LHCN-M2 (cell line): ENCODE measurements at regions not wholly inside any gene's neighbourhood (a gene's known extent, or its start where the extent isn't known, plus 50 kb on each side); places are given as distances from the start of the nearest gene placed in this dataset.
"Not testable (repeated sequence)": the region's sequence is repeated elsewhere in the genome, so short reads cannot be mapped to it uniquely, and the experiment has no call there.

Experiments
- DNase-seq: peaks from one replicate; pipeline ENCODE4 v3.0.0-alpha.2; 2012; ENCODE audit warnings: low read depth

- peak; percentile 44 for DNase-seq
Observed at GRCh38 chr5:32842813-32843530, 131.9 kb downstream of the NPR3 start.

- no peak for DNase-seq
Observed at GRCh38 chr5:32843531-32843895, 132.4 kb downstream of the NPR3 start.

- no peak for DNase-seq
Observed at GRCh38 chr5:32845171-32845570, 134.1 kb downstream of the NPR3 start.

- no peak for DNase-seq
Observed at GRCh38 chr5:32848120-32848519, 137.0 kb downstream of the NPR3 start.

- no peak for DNase-seq
Observed at GRCh38 chr5:32848681-32849080, 137.6 kb downstream of the NPR3 start.

- DNase-seq = no peak
Observed at GRCh38 chr5:32850817-32851496, 139.8 kb downstream of the NPR3 start.

- no peak for DNase-seq
Observed at GRCh38 chr5:32851559-32852173, 140.5 kb downstream of the NPR3 start.

- DNase-seq = peak; percentile 97
Observed at GRCh38 chr5:32852535-32852934, 141.4 kb downstream of the NPR3 start.

- DNase-seq = peak; percentile 23
Observed at GRCh38 chr5:32852976-32853375, 141.9 kb downstream of the NPR3 start.

GRCh38 chr5:32854473-32854872, 143.4 kb downstream of the NPR3 start:
- DNase-seq = no peak

GRCh38 chr5:32859211-32859641, 148.1 kb downstream of the NPR3 start:
- peak; percentile 77 for DNase-seq

- no peak for DNase-seq
Observed at GRCh38 chr5:32865475-32865874, 154.4 kb downstream of the NPR3 start.

- no peak for DNase-seq
Observed at GRCh38 chr5:32866138-32866537, 155.0 kb downstream of the NPR3 start.

GRCh38 chr5:32869216-32869615, 158.1 kb downstream of the NPR3 start:
- DNase-seq = peak; percentile 39

- no peak for DNase-seq
Observed at GRCh38 chr5:32876791-32877190, 165.7 kb downstream of the NPR3 start.

- DNase-seq = not testable (repeated sequence)
Observed at GRCh38 chr5:32879364-32879763, 168.2 kb downstream of the NPR3 start.

- no peak for DNase-seq
Observed at GRCh38 chr5:32880796-32881195, 169.7 kb downstream of the NPR3 start.

- DNase-seq = no peak
Observed at GRCh38 chr5:32887390-32887789, 176.3 kb downstream of the NPR3 start.

GRCh38 chr5:32889078-32889477, 178.0 kb downstream of the NPR3 start:
- no peak for DNase-seq

- no peak for DNase-seq
Observed at GRCh38 chr5:32903613-32904012, 192.5 kb downstream of the NPR3 start.

- no peak for DNase-seq
Observed at GRCh38 chr5:32908641-32909040, 197.5 kb downstream of the NPR3 start.

GRCh38 chr5:32909207-32909606, 198.1 kb downstream of the NPR3 start:
- DNase-seq = peak; percentile 5

- peak; percentile 58 for DNase-seq
Observed at GRCh38 chr5:32916648-32917047, 205.5 kb downstream of the NPR3 start.
